Fibroblast of the aortic adventitia (primary cell): ENCODE measurements at regions not wholly inside any gene's neighbourhood (a gene's known extent, or its start where the extent isn't known, plus 50 kb on each side); places are given as distances from the start of the nearest gene placed in this dataset. TPM values are rescaled to one million over a fixed set of nuclear protein-coding genes. Genes with fewer than 3 reads are reported as not detected.
"Not testable (repeated sequence)": the region's sequence is repeated elsewhere in the genome, so short reads cannot be mapped to it uniquely, and the experiment has no call there.

Experiments used
- DNase-seq: peaks from one replicate; pipeline ENCODE4 v3.0.0-alpha.2; 2010; ENCODE audit warnings: low read depth
- H3K4me3 ChIP-seq: 2 replicates; pipeline ENCODE4 v1.5.1; 2011; ENCODE audit warnings: low read depth, mild to moderate bottlenecking, control low read depth, low read length, moderate library complexity
- small RNA-seq: library from RNA; depleted of rRNA; stranded (forward); fragments of <200 nt; gene quantifications from one replicate; pipeline ENCODE3, GENCODE V24; 2012
- TF ChIP-seq, protein P1 (sequence below): IDR thresholded peaks from 2 replicates; pipeline ENCODE4 v1.5.1; 2011; ENCODE audit warnings: mild to moderate bottlenecking, low read length, control low read depth, inconsistent platforms; ENCODE audit not compliant: insufficient read depth

- no peak overlapping the region for H3K4me3 ChIP-seq
- TF ChIP-seq, protein P1, sequence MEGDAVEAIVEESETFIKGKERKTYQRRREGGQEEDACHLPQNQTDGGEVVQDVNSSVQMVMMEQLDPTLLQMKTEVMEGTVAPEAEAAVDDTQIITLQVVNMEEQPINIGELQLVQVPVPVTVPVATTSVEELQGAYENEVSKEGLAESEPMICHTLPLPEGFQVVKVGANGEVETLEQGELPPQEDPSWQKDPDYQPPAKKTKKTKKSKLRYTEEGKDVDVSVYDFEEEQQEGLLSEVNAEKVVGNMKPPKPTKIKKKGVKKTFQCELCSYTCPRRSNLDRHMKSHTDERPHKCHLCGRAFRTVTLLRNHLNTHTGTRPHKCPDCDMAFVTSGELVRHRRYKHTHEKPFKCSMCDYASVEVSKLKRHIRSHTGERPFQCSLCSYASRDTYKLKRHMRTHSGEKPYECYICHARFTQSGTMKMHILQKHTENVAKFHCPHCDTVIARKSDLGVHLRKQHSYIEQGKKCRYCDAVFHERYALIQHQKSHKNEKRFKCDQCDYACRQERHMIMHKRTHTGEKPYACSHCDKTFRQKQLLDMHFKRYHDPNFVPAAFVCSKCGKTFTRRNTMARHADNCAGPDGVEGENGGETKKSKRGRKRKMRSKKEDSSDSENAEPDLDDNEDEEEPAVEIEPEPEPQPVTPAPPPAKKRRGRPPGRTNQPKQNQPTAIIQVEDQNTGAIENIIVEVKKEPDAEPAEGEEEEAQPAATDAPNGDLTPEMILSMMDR: no peak
- DNase-seq: no peak
Measured at GRCh38 chrX:42000836-42001235, 77.5 kb upstream of the CASK start.

DNA sequence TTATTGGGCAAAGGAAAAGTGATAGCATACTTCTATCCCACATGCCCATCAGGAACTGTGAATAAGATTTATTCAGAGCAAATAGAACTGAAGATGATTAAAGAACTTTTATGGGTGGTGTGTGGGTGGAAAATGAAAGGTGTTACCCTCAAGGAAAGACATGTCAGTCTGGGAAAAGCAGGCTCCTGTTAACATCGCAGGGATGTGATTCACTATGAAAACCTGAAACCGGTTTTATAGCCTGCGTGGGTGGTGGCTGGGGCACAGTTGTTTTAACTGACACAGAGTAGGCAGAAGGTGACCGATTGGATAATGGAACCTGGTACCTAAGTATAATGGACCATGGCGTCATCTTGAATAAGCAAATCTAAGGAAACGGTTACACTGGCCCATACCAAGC is 61.3 kb upstream of the CASK start:
- TF ChIP-seq, protein P1: no peak
- no peak overlapping the region for H3K4me3 ChIP-seq
- DNase-seq: no peak

DNA sequence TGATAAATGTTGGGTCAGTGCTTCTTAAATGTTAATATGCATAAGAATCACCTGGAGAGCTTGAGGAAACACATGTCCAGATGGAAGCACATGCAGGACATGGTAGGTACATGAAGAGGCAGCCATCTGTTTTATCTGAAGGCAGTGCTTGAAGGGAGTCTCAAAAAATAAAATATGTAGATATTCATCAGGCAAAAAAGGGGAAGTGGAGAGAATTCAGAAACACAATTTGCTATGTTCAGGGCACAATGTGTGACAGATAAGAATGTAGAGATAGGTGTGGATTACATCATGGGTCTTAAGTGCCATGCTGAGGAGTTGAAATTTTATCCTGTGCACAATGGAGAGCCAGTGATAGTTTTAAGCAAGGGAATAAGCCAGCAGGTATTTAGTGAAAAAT is 59.6 kb upstream of the CASK start:
- TF ChIP-seq, protein P1: no peak
- no peak overlapping the region for H3K4me3 ChIP-seq
- DNase-seq: no peak

GRCh38 chrX:41981481-41982013 is 58.2 kb upstream of the CASK start:
- no peak for DNase-seq
- TF ChIP-seq, protein P1: no peak
- no peak overlapping the region for H3K4me3 ChIP-seq

GRCh38 chrX:41974677-41975076 is 51.3 kb upstream of the CASK start:
- DNase-seq: not testable (repeated sequence)

GRCh38 chrX:41973208-41973607 is 49.9 kb upstream of the CASK start:
- DNase-seq: no peak

More at GRCh38 chrX:41974677-41975076, 51.3 kb upstream of the CASK start:
- H3K4me3 ChIP-seq: not testable (repeated sequence)

More at GRCh38 chrX:41973208-41973607, 49.9 kb upstream of the CASK start:
- no peak overlapping the region for H3K4me3 ChIP-seq
- TF ChIP-seq, protein P1: no peak

Small RNAs in the stretch of these regions (small RNA-seq; reads per million reads assigned to genes)
- gene RNU6-1124P (not detected), gene RNU6-630P (not detected), gene Z92545.1 (not detected)
